ENCODE measurements at regions not wholly inside any gene's neighbourhood (a gene's known extent, or its start where the extent isn't known, plus 50 kb on each side); places are given as distances from the start of the nearest gene placed in this dataset.

DNA sequence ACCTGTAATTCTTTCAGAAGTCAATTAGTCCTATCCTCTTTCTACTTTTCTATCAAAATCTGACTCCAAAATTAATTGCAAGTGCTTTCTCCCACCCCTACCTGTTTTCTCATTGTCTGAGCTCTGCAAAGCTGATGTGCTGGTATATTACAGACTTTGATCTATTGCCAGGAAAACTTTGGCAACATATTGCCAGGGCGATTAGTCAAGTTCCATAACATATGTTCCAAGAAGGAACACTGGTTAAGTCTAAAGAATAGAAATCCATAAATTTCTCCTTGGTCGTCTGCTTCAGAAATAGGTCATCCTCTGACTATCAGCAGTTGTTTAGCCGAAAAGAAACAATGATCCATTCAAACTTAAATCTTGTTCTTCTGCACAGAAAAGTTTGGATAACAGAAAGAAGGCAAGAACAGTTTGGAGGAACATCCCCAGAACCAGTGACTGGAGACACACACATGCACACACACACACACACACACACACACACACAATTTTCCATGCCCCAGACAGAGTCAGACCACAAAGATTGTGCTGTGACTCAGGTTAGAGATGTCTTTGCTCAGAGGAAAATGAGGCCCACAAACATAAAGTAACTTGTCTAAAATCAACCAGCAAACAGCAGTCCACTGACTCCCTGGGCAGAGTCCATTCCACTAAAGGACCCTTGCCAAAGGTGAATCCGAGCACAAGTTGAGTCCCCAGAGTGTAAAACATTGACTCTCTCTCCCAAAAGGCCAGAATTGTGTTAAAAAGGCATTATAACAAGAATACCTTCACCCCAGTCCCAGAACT, 202.1 kb downstream of the DEPDC1B start:
- Histone ChIP-seq H3K23ac (ENCODE audit: low read depth, low read length) (no peak overlapping the region), H3K18ac (ENCODE audit: low read depth, low read length) (no peak overlapping the region), H3K79me1 (ENCODE audit: low read depth in 1 of 2, low read length in 2 of 2) (no peaks in the 10 kb centered on the region), H3K9ac (ENCODE audit: low read depth, low read length) (no peak overlapping the region), H3K36me3 (ENCODE audit: control insufficient read depth, insufficient read depth, low read length) (no peaks in the 10 kb centered on the region), H2BK120ac (ENCODE audit: low read depth, low read length) (no peak overlapping the region), H2BK15ac (ENCODE audit: low read depth, low read length) (no peak overlapping the region), H2AK9ac (replicated peaks; ENCODE audit: low read depth, low read length, poor library complexity) (no peak overlapping the region), H3K27me3 (ENCODE audit: control insufficient read depth, insufficient read depth, low read length) (no peaks in the 10 kb centered on the region), H4K91ac (ENCODE audit: insufficient read depth, low read depth, low read length) (no peak overlapping the region), H4K20me1 (ENCODE audit: insufficient read depth, low read length) (no peaks in the 10 kb centered on the region), H3K4ac (ENCODE audit: low read depth, low read length) (no peak overlapping the region), H2AFZ (replicated peaks; ENCODE audit: low read length, poor library complexity) (no peak overlapping the region), H3K4me1 (ENCODE audit: control insufficient read depth, insufficient read depth, low read length) (no peaks in the 10 kb centered on the region), H3K27ac (ENCODE audit: insufficient read depth, low read length) (no peak overlapping the region), H2BK5ac (ENCODE audit: low read depth, low read length, poor library complexity, severe bottlenecking) (no peak overlapping the region), H3K9me3 (ENCODE audit: control insufficient read depth, insufficient read depth, low read length) (no peaks in the 10 kb centered on the region), H3K9me1 (ENCODE audit: insufficient read depth, low read length) (no peaks in the 10 kb centered on the region), H4K8ac (ENCODE audit: low read depth in 2 of 2, low read length in 2 of 2) (no peak overlapping the region), H3K4me3 (ENCODE audit: insufficient read depth, low read depth, low read length) (no peak overlapping the region), H4K5ac (ENCODE audit: low read depth, low read length) (no peak overlapping the region), H2BK20ac (ENCODE audit: low read depth, low read length) (no peak overlapping the region), H2AK5ac (ENCODE audit: low read depth, low read length) (no peak overlapping the region), H3K4me2 (ENCODE audit: low read depth, low read length) (no peak overlapping the region), H3K14ac (replicated peaks; ENCODE audit: low read depth, low read length) (no peak overlapping the region; the same call in 1 of the 2 replicates), H3K56ac (ENCODE audit: extremely low read depth, insufficient read depth, low read length) (no peak overlapping the region)
- ChIA-PET POLR2A (ENCODE audit: unreplicated experiment) (no interaction called here), CTCF (no interaction called here)
- in situ Hi-C loops (cut with MboI; ENCODE audit: low sequenced_read_pairs) = no loop called here
- peak; percentile 54 for ATAC-seq (ENCODE audit: low read depth)
- dilution Hi-C loops (cut with HindIII; ENCODE audit: low sequenced_read_pairs, unreplicated experiment) = no loop called here
- DNase-seq = peak; percentile 62
- no TSS peak for BruUV-seq (replicated peaks)
- TF ChIP-seq FOS (IDR thresholded peaks at IDR 0.05; ENCODE audit: low read depth, low read length) (no peak), MAZ (IDR thresholded peaks at IDR 0.05; ENCODE audit: borderline replicate concordance, low read depth, low read length) (no peak), SMC3 (IDR thresholded peaks at IDR 0.05; ENCODE audit: low read depth, low read length) (no peak), RFX5 (IDR thresholded peaks at IDR 0.05; ENCODE audit: low read depth, low read length) (no peak), NFE2L2 (IDR thresholded peaks at IDR 0.05; ENCODE audit: low read depth, low read length) (no peak), CEBPB (IDR thresholded peaks at IDR 0.05; ENCODE audit: low read depth, low read length) (no peak), POLR2A (IDR thresholded peaks at IDR 0.05; ENCODE audit: low read depth, low read length) (no peak), CHD1 (IDR thresholded peaks at IDR 0.05; ENCODE audit: low read depth, low read length) (no peak), MXI1 (IDR thresholded peaks at IDR 0.05; ENCODE audit: borderline replicate concordance, low read depth, low read length) (no peak)
- TF ChIP-seq, protein P1, sequence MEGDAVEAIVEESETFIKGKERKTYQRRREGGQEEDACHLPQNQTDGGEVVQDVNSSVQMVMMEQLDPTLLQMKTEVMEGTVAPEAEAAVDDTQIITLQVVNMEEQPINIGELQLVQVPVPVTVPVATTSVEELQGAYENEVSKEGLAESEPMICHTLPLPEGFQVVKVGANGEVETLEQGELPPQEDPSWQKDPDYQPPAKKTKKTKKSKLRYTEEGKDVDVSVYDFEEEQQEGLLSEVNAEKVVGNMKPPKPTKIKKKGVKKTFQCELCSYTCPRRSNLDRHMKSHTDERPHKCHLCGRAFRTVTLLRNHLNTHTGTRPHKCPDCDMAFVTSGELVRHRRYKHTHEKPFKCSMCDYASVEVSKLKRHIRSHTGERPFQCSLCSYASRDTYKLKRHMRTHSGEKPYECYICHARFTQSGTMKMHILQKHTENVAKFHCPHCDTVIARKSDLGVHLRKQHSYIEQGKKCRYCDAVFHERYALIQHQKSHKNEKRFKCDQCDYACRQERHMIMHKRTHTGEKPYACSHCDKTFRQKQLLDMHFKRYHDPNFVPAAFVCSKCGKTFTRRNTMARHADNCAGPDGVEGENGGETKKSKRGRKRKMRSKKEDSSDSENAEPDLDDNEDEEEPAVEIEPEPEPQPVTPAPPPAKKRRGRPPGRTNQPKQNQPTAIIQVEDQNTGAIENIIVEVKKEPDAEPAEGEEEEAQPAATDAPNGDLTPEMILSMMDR (conservative IDR thresholded peaks at IDR 0.05; ENCODE audit: low read depth, low read length) = no peak
- intact Hi-C loops (cut with micrococcal nuclease) = no loop called here
- WGBS, 2 experiments (ENCODE audit: extremely low coverage in 2 of 2, insufficient read length in 1 of 2) = no CpG with 5 or more reads among the region's 4 CpGs
